ENCODE measurements at regions not wholly inside any gene's neighbourhood (a gene's known extent, or its start where the extent isn't known, plus 50 kb on each side); places are given as distances from the start of the nearest gene placed in this dataset.

GRCh38 chr6:142011156-142011555 lies 121.6 kb upstream of the GJE1 start:
- TF ChIP-seq EZH2phosphoT487 (IDR thresholded peaks at IDR 0.05) (no peak), CTCF (IDR thresholded peaks at IDR 0.05) (no peak)
